OCI-LY1 (cell line): ENCODE measurements at regions not wholly inside any gene's neighbourhood (a gene's known extent, or its start where the extent isn't known, plus 50 kb on each side); places are given as distances from the start of the nearest gene placed in this dataset.

ENCODE experiments used
- CTCF ChIP-seq: fragments of 200-600 bp; sonication (generic), shearing (Covaris generic); IDR thresholded peaks from 2 replicates; pipeline ENCODE4 v1.5.1; 2017; ENCODE audit warnings: mild to moderate bottlenecking, antibody characterized with exemption, low read length, moderate library complexity, mixed read lengths
- EZH2 ChIP-seq: fragments of 200-600 bp; sonication (generic), shearing (Covaris generic); IDR thresholded peaks from 2 replicates; pipeline ENCODE4 v1.8.0; 2017; ENCODE audit warnings: borderline replicate concordance, mixed run types, mild to moderate bottlenecking, antibody characterized with exemption, low read length, moderate library complexity, mixed read lengths

- TF ChIP-seq CTCF = no peak
- no peak for TF ChIP-seq EZH2
Observed at GRCh38 chr5:89330140-89330539, 447.2 kb upstream of the MEF2C start.
